ENCODE measurements at regions not wholly inside any gene's neighbourhood (a gene's known extent, or its start where the extent isn't known, plus 50 kb on each side); places are given as distances from the start of the nearest gene placed in this dataset.

GRCh38 chr22:48075604-48076003, 1313.2 kb downstream of the TBC1D22A start:
- no peak overlapping the region for H3K4ac ChIP-seq (ENCODE audit: low read length)
- H3K27me3 ChIP-seq (ENCODE audit: control insufficient read depth in 3 of 3, insufficient read depth in 3 of 3, low read depth in 1 of 3, low read length in 3 of 3), result no peaks in the 10 kb centered on the region
- no peak overlapping the region for H3K9ac ChIP-seq (ENCODE audit: low read depth, low read length, poor library complexity)
- H3K36me3 ChIP-seq (replicated peaks in 1 of 2; ENCODE audit: control insufficient read depth in 2 of 2, insufficient read depth in 2 of 2, low read length in 2 of 2), result no peaks in the 10 kb centered on the region
- peak overlapping the region; percentile 32 for H3K18ac ChIP-seq (ENCODE audit: low read length)
- H2BK5ac ChIP-seq (ENCODE audit: low read length), result no peak overlapping the region
- no peak overlapping the region for H3K4me3 ChIP-seq (ENCODE audit: low read length in 2 of 2)
- H3K4me2 ChIP-seq (ENCODE audit: insufficient read depth, low read length, poor library complexity, severe bottlenecking), result no peak overlapping the region
- no peak overlapping the region for H2BK12ac ChIP-seq (ENCODE audit: low read length)
- H3K23ac ChIP-seq (ENCODE audit: low read depth, low read length, poor library complexity), result no peak overlapping the region
- no peak overlapping the region for H4K91ac ChIP-seq (ENCODE audit: low read depth, low read length, poor library complexity)
- no peaks in the 10 kb centered on the region for H3K79me1 ChIP-seq (ENCODE audit: low read depth, low read length)
- no peak overlapping the region for H4K8ac ChIP-seq (ENCODE audit: low read depth, low read length)
- peak overlapping the region; percentile 56 for H2BK15ac ChIP-seq (ENCODE audit: low read length)
- no CpG with 5 or more reads among the region's 5 CpGs for WGBS, 2 donors (ENCODE audit: extremely low coverage in 2 of 2, insufficient read length in 2 of 2, insufficient replicate concordance in 1 of 2)
- no peak overlapping the region for H2AFZ ChIP-seq (ENCODE audit: low read length)
- H2BK120ac ChIP-seq (ENCODE audit: low read depth, low read length), result no peak overlapping the region
- no peaks in the 10 kb centered on the region for H3K9me3 ChIP-seq (replicated peaks in 1 of 2; ENCODE audit: control insufficient read depth in 2 of 2, insufficient read depth in 1 of 2, low read depth in 1 of 2, low read length in 2 of 2)
- no peak for DNase-seq (ENCODE audit: low spot score)
- peaks cover 0 to 9% of the 10 kb centered on the region in 2 donors for H3K4me1 ChIP-seq (ENCODE audit: control insufficient read depth in 2 of 2, insufficient read depth in 1 of 2, low read depth in 1 of 2, low read length in 2 of 2)
- no peak overlapping the region for H3K27ac ChIP-seq (replicated peaks; ENCODE audit: low read length)
- no peak overlapping the region for H3K14ac ChIP-seq (ENCODE audit: low read length)
- H2AK5ac ChIP-seq (ENCODE audit: low read depth, low read length), result peak overlapping the region; percentile 17

- peaks cover 0 to 9% of the 10 kb centered on the region in 2 donors for H3K4me1 ChIP-seq (ENCODE audit: control insufficient read depth in 2 of 2, insufficient read depth in 1 of 2, low read depth in 1 of 2, low read length in 2 of 2)
- no peak overlapping the region for H3K23ac ChIP-seq (ENCODE audit: low read depth, low read length, poor library complexity)
- H3K79me1 ChIP-seq (ENCODE audit: low read depth, low read length), result no peaks in the 10 kb centered on the region
- no peak overlapping the region for H2BK15ac ChIP-seq (ENCODE audit: low read length)
- no peaks in the 10 kb centered on the region for H3K9me3 ChIP-seq (replicated peaks in 1 of 2; ENCODE audit: control insufficient read depth in 2 of 2, insufficient read depth in 1 of 2, low read depth in 1 of 2, low read length in 2 of 2)
- no peak overlapping the region for H2BK120ac ChIP-seq (ENCODE audit: low read depth, low read length)
- no peak overlapping the region for H3K14ac ChIP-seq (ENCODE audit: low read length)
- WGBS, 2 donors (ENCODE audit: extremely low coverage in 2 of 2, insufficient read length in 2 of 2, insufficient replicate concordance in 1 of 2), result no CpG with 5 or more reads among the region's 6 CpGs
- no peak overlapping the region for H3K4me3 ChIP-seq (ENCODE audit: low read length in 2 of 2)
- no peak overlapping the region for H3K4me2 ChIP-seq (ENCODE audit: insufficient read depth, low read length, poor library complexity, severe bottlenecking)
- no peaks in the 10 kb centered on the region for H3K27me3 ChIP-seq (ENCODE audit: control insufficient read depth in 3 of 3, insufficient read depth in 3 of 3, low read depth in 1 of 3, low read length in 3 of 3)
- no peak overlapping the region for H2AFZ ChIP-seq (ENCODE audit: low read length)
- no peak overlapping the region for H3K4ac ChIP-seq (ENCODE audit: low read length)
- no peak overlapping the region for H3K9ac ChIP-seq (ENCODE audit: low read depth, low read length, poor library complexity)
- H4K8ac ChIP-seq (ENCODE audit: low read depth, low read length), result no peak overlapping the region
- H4K91ac ChIP-seq (ENCODE audit: low read depth, low read length, poor library complexity), result no peak overlapping the region
- H2BK5ac ChIP-seq (ENCODE audit: low read length), result no peak overlapping the region
- peak; percentile 8 for DNase-seq (ENCODE audit: low spot score)
- H3K36me3 ChIP-seq (replicated peaks in 1 of 2; ENCODE audit: control insufficient read depth in 2 of 2, insufficient read depth in 2 of 2, low read length in 2 of 2), result no peaks in the 10 kb centered on the region
- H3K18ac ChIP-seq (ENCODE audit: low read length), result no peak overlapping the region
- no peak overlapping the region for H3K27ac ChIP-seq (replicated peaks; ENCODE audit: low read length)
- no peak overlapping the region for H2BK12ac ChIP-seq (ENCODE audit: low read length)
- no peak overlapping the region for H2AK5ac ChIP-seq (ENCODE audit: low read depth, low read length)
These were observed 1310.3 kb downstream of the TBC1D22A start for GRCh38 chr22:48072777-48073176.

- no peak overlapping the region for H2BK15ac ChIP-seq (ENCODE audit: low read length)
- H2BK12ac ChIP-seq (ENCODE audit: low read length), result no peak overlapping the region
- no peak overlapping the region for H3K4me2 ChIP-seq (ENCODE audit: insufficient read depth, low read length, poor library complexity, severe bottlenecking)
These were observed 1309.4 kb downstream of the TBC1D22A start for GRCh38 chr22:48071828-48072227.

GRCh38 chr22:48071305-48071704, 1308.9 kb downstream of the TBC1D22A start:
- WGBS, 2 donors (ENCODE audit: extremely low coverage in 2 of 2, insufficient read length in 2 of 2, insufficient replicate concordance in 1 of 2), result no CpG with 5 or more reads among the region's 10 CpGs
- H3K27ac ChIP-seq (replicated peaks; ENCODE audit: low read length), result no peak overlapping the region
- no peak overlapping the region for H3K23ac ChIP-seq (ENCODE audit: low read depth, low read length, poor library complexity)
- no peak overlapping the region for H2BK12ac ChIP-seq (ENCODE audit: low read length)
- H3K4ac ChIP-seq (ENCODE audit: low read length), result no peak overlapping the region
- no peaks in the 10 kb centered on the region for H3K9me3 ChIP-seq (replicated peaks in 1 of 2; ENCODE audit: control insufficient read depth in 2 of 2, insufficient read depth in 1 of 2, low read depth in 1 of 2, low read length in 2 of 2)
- DNase-seq (ENCODE audit: low spot score), result no peak
- no peak overlapping the region for H2BK120ac ChIP-seq (ENCODE audit: low read depth, low read length)
- H3K4me3 ChIP-seq (ENCODE audit: low read length in 2 of 2), result no peak overlapping the region
- no peaks in the 10 kb centered on the region for H3K36me3 ChIP-seq (replicated peaks in 1 of 2; ENCODE audit: control insufficient read depth in 2 of 2, insufficient read depth in 2 of 2, low read length in 2 of 2)
- no peak overlapping the region for H3K9ac ChIP-seq (ENCODE audit: low read depth, low read length, poor library complexity)
- H3K4me2 ChIP-seq (ENCODE audit: insufficient read depth, low read length, poor library complexity, severe bottlenecking), result no peak overlapping the region
- H3K4me1 ChIP-seq (ENCODE audit: control insufficient read depth in 2 of 2, insufficient read depth in 1 of 2, low read depth in 1 of 2, low read length in 2 of 2), result peaks cover 0 to 6% of the 10 kb centered on the region in 2 donors
- no peak overlapping the region for H4K8ac ChIP-seq (ENCODE audit: low read depth, low read length)
- no peak overlapping the region for H3K18ac ChIP-seq (ENCODE audit: low read length)
- no peak overlapping the region for H2AFZ ChIP-seq (ENCODE audit: low read length)
- H2BK15ac ChIP-seq (ENCODE audit: low read length), result no peak overlapping the region
- no peaks in the 10 kb centered on the region for H3K79me1 ChIP-seq (ENCODE audit: low read depth, low read length)
- H3K14ac ChIP-seq (ENCODE audit: low read length), result no peak overlapping the region
- H4K91ac ChIP-seq (ENCODE audit: low read depth, low read length, poor library complexity), result no peak overlapping the region
- no peak overlapping the region for H2AK5ac ChIP-seq (ENCODE audit: low read depth, low read length)
- H2BK5ac ChIP-seq (ENCODE audit: low read length), result no peak overlapping the region
- no peaks in the 10 kb centered on the region for H3K27me3 ChIP-seq (ENCODE audit: control insufficient read depth in 3 of 3, insufficient read depth in 3 of 3, low read depth in 1 of 3, low read length in 3 of 3)

More at GRCh38 chr22:48071828-48072227, 1309.4 kb downstream of the TBC1D22A start:
- Histone ChIP-seq H3K27ac (replicated peaks; ENCODE audit: low read length) (no peak overlapping the region), H2AK5ac (ENCODE audit: low read depth, low read length) (no peak overlapping the region), H3K9me3 (replicated peaks in 1 of 2; ENCODE audit: control insufficient read depth in 2 of 2, insufficient read depth in 1 of 2, low read depth in 1 of 2, low read length in 2 of 2) (no peaks in the 10 kb centered on the region), H3K18ac (ENCODE audit: low read length) (no peak overlapping the region), H3K14ac (ENCODE audit: low read length) (no peak overlapping the region), H3K4me1 (ENCODE audit: control insufficient read depth in 2 of 2, insufficient read depth in 1 of 2, low read depth in 1 of 2, low read length in 2 of 2) (peaks cover 0 to 8% of the 10 kb centered on the region in 2 donors), H3K36me3 (replicated peaks in 1 of 2; ENCODE audit: control insufficient read depth in 2 of 2, insufficient read depth in 2 of 2, low read length in 2 of 2) (no peaks in the 10 kb centered on the region), H3K4ac (ENCODE audit: low read length) (no peak overlapping the region), H3K27me3 (ENCODE audit: control insufficient read depth in 3 of 3, insufficient read depth in 3 of 3, low read depth in 1 of 3, low read length in 3 of 3) (no peaks in the 10 kb centered on the region), H3K9ac (ENCODE audit: low read depth, low read length, poor library complexity) (no peak overlapping the region), H4K91ac (ENCODE audit: low read depth, low read length, poor library complexity) (no peak overlapping the region), H2BK120ac (ENCODE audit: low read depth, low read length) (no peak overlapping the region), H4K8ac (ENCODE audit: low read depth, low read length) (no peak overlapping the region), H3K79me1 (ENCODE audit: low read depth, low read length) (no peaks in the 10 kb centered on the region), H2BK5ac (ENCODE audit: low read length) (no peak overlapping the region), H3K4me3 (ENCODE audit: low read length in 2 of 2) (no peak overlapping the region), H2AFZ (ENCODE audit: low read length) (no peak overlapping the region), H3K23ac (ENCODE audit: low read depth, low read length, poor library complexity) (no peak overlapping the region)
- DNase-seq (ENCODE audit: low spot score), result no peak
- WGBS, 2 donors (ENCODE audit: extremely low coverage in 2 of 2, insufficient read length in 2 of 2, insufficient replicate concordance in 1 of 2), result no CpG with 5 or more reads among the region's 7 CpGs
